ENCODE measurements at regions not wholly inside any gene's neighbourhood (a gene's known extent, or its start where the extent isn't known, plus 50 kb on each side); places are given as distances from the start of the nearest gene placed in this dataset.

- Mint-ChIP-seq H3K4me3 (ENCODE audit: low read depth) (no peak overlapping the region), H3K9me3 (ENCODE audit: low read depth) (peaks cover 10% of the 10 kb centered on the region), H3K27ac (no peak overlapping the region), H3K27me3 (peaks cover 20% of the 10 kb centered on the region), H3K36me3 (ENCODE audit: insufficient read depth) (peaks cover 3% of the 10 kb centered on the region), H3K4me1 (ENCODE audit: low read depth) (peaks cover 5% of the 10 kb centered on the region)
- no peak for DNase-seq (ENCODE audit: low spot score, unreplicated experiment)
- TF ChIP-seq CTCF (IDR thresholded peaks at IDR 0.05; ENCODE audit: unreplicated experiment): no peak
Measured at GRCh38 chr9:26662476-26662875, 230.1 kb downstream of the CAAP1 start.

- Mint-ChIP-seq H3K9me3 (ENCODE audit: low read depth) (peaks cover 10% of the 10 kb centered on the region), H3K4me1 (ENCODE audit: low read depth) (peaks cover 4% of the 10 kb centered on the region)
- no peak for TF ChIP-seq CTCF (IDR thresholded peaks at IDR 0.05; ENCODE audit: unreplicated experiment)
Measured at GRCh38 chr9:26658476-26658875, 234.1 kb downstream of the CAAP1 start.

GRCh38 chr9:26657958-26658357 lies 234.6 kb downstream of the CAAP1 start:
- H3K9me3 Mint-ChIP-seq (ENCODE audit: low read depth): peaks cover 10% of the 10 kb centered on the region

More at GRCh38 chr9:26658476-26658875, 234.1 kb downstream of the CAAP1 start:
- Mint-ChIP-seq H3K27me3 (peaks cover 29% of the 10 kb centered on the region), H3K36me3 (ENCODE audit: insufficient read depth) (peaks cover 2% of the 10 kb centered on the region), H3K4me3 (ENCODE audit: low read depth) (no peak overlapping the region), H3K27ac (no peak overlapping the region)
- no peak for DNase-seq (ENCODE audit: low spot score, unreplicated experiment)

GRCh38 chr9:26656003-26656870 lies 236.4 kb downstream of the CAAP1 start:
- H3K27me3 Mint-ChIP-seq: peaks cover 30% of the 10 kb centered on the region
- peak; percentile 65 for TF ChIP-seq CTCF (IDR thresholded peaks at IDR 0.05; ENCODE audit: unreplicated experiment)
- no peaks in the 10 kb centered on the region for H3K36me3 Mint-ChIP-seq (ENCODE audit: insufficient read depth)
- no peak overlapping the region for H3K4me3 Mint-ChIP-seq (ENCODE audit: low read depth)
- H3K4me1 Mint-ChIP-seq (ENCODE audit: low read depth): peaks cover 6% of the 10 kb centered on the region
- H3K9me3 Mint-ChIP-seq (ENCODE audit: low read depth): peaks cover 4% of the 10 kb centered on the region
- no peak for DNase-seq (ENCODE audit: low spot score, unreplicated experiment)
- H3K27ac Mint-ChIP-seq: no peak overlapping the region

More at GRCh38 chr9:26657958-26658357, 234.6 kb downstream of the CAAP1 start:
- no peak overlapping the region for H3K27ac Mint-ChIP-seq
- DNase-seq (ENCODE audit: low spot score, unreplicated experiment): no peak
- peaks cover 2% of the 10 kb centered on the region for H3K36me3 Mint-ChIP-seq (ENCODE audit: insufficient read depth)
- no peak for TF ChIP-seq CTCF (IDR thresholded peaks at IDR 0.05; ENCODE audit: unreplicated experiment)
- peaks cover 29% of the 10 kb centered on the region for H3K27me3 Mint-ChIP-seq
- H3K4me3 Mint-ChIP-seq (ENCODE audit: low read depth): no peak overlapping the region
- H3K4me1 Mint-ChIP-seq (ENCODE audit: low read depth): peaks cover 6% of the 10 kb centered on the region

DNA sequence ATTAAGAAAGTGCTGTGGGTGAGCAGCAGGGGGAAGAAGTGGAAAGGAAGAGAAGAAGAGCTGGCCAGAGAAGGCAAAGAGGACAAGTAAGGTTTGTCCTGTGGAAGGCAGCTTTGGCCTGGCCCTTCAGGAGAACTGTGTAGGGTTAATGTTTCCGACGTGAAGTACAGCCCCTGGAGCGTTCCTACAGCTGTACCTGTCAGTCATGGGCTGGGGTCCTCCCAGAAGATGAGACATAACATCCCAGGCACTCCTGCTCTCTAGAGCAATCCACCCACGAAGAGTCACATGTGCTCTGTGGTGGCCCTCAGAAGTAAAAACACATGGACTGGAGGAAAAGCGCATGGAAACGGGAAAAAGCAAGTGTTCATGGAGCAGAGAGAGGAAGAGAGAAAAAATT lies 237.4 kb downstream of the CAAP1 start:
- peaks cover 6% of the 10 kb centered on the region for H3K4me1 Mint-ChIP-seq (ENCODE audit: low read depth)
- no peak for DNase-seq (ENCODE audit: low spot score, unreplicated experiment)
- H3K4me3 Mint-ChIP-seq (ENCODE audit: low read depth): no peak overlapping the region
- TF ChIP-seq CTCF (IDR thresholded peaks at IDR 0.05; ENCODE audit: unreplicated experiment): no peak
- H3K36me3 Mint-ChIP-seq (ENCODE audit: insufficient read depth): no peaks in the 10 kb centered on the region
- peaks cover 30% of the 10 kb centered on the region for H3K27me3 Mint-ChIP-seq
- no peak overlapping the region for H3K27ac Mint-ChIP-seq
- peaks cover 4% of the 10 kb centered on the region for H3K9me3 Mint-ChIP-seq (ENCODE audit: low read depth)
